ENCODE measurements at regions not wholly inside any gene's neighbourhood (a gene's known extent, or its start where the extent isn't known, plus 50 kb on each side); places are given as distances from the start of the nearest gene placed in this dataset.

DNA sequence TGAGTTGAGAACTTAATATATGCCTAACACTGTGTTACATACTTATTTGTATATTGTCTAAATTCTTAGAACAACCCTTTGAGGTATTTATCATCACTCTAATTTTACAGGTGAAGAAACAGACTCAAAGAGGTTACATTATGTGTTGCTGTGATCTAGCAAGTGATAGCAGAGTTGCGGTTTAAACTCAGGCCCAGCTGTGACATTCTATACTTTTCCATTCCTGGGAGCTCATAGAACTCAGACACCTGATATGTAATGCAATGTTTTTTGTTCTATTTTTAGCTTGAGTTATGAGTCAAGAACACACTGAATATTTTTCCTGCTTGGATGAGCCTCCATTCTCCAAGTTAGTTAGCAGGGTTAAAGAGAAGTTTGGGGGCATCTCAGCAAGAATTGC, 449.7 kb upstream of the DDI1 start:
- TF ChIP-seq, protein P1, sequence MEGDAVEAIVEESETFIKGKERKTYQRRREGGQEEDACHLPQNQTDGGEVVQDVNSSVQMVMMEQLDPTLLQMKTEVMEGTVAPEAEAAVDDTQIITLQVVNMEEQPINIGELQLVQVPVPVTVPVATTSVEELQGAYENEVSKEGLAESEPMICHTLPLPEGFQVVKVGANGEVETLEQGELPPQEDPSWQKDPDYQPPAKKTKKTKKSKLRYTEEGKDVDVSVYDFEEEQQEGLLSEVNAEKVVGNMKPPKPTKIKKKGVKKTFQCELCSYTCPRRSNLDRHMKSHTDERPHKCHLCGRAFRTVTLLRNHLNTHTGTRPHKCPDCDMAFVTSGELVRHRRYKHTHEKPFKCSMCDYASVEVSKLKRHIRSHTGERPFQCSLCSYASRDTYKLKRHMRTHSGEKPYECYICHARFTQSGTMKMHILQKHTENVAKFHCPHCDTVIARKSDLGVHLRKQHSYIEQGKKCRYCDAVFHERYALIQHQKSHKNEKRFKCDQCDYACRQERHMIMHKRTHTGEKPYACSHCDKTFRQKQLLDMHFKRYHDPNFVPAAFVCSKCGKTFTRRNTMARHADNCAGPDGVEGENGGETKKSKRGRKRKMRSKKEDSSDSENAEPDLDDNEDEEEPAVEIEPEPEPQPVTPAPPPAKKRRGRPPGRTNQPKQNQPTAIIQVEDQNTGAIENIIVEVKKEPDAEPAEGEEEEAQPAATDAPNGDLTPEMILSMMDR (conservative IDR thresholded peaks at IDR 0.05; ENCODE audit: low read depth, low read length) = no peak
- TF ChIP-seq EZH2 (IDR thresholded peaks at IDR 0.05; ENCODE audit: low read length, unreplicated experiment) (no peak), EZH2phosphoT487 (IDR thresholded peaks at IDR 0.05; ENCODE audit: borderline replicate concordance, low read length) (no peak)
